ENCODE measurements at regions not wholly inside any gene's neighbourhood (a gene's known extent, or its start where the extent isn't known, plus 50 kb on each side); places are given as distances from the start of the nearest gene placed in this dataset.
"Not testable (repeated sequence)": the region's sequence is repeated elsewhere in the genome, so short reads cannot be mapped to it uniquely, and the experiment has no call there.

GRCh38 chr6:145142958-145143357 is 592.4 kb downstream of the EPM2A start:
- no peak for DNase-seq

- no peak for DNase-seq
These were observed 591.9 kb downstream of the EPM2A start for GRCh38 chr6:145143379-145143778.

- DNase-seq: no peak
These were observed 587.8 kb downstream of the EPM2A start for GRCh38 chr6:145147559-145147958.

GRCh38 chr6:145147981-145148749 is 587.2 kb downstream of the EPM2A start:
- peak; percentile 40 for DNase-seq

- DNase-seq: no peak
These were observed 586.5 kb downstream of the EPM2A start for GRCh38 chr6:145148776-145149175.

GRCh38 chr6:145151624-145152023 is 583.7 kb downstream of the EPM2A start:
- no peak for DNase-seq

GRCh38 chr6:145153495-145153894 is 581.8 kb downstream of the EPM2A start:
- no peak for DNase-seq

- DNase-seq: no peak
These were observed 579.9 kb downstream of the EPM2A start for GRCh38 chr6:145155411-145155810.

GRCh38 chr6:145155873-145156782 is 579.2 kb downstream of the EPM2A start:
- DNase-seq: no peak

- not testable (repeated sequence) for DNase-seq
These were observed 576.7 kb downstream of the EPM2A start for GRCh38 chr6:145158636-145159035.

GRCh38 chr6:145159921-145160320 is 575.4 kb downstream of the EPM2A start:
- DNase-seq: no peak

- DNase-seq: no peak
These were observed 573.8 kb downstream of the EPM2A start for GRCh38 chr6:145161501-145161900.

- no peak for DNase-seq
These were observed 565.5 kb downstream of the EPM2A start for GRCh38 chr6:145169726-145170224.

GRCh38 chr6:145175470-145175869 is 559.9 kb downstream of the EPM2A start:
- DNase-seq: no peak

GRCh38 chr6:145178391-145178790 is 556.9 kb downstream of the EPM2A start:
- DNase-seq: no peak

GRCh38 chr6:145187491-145188206 is 547.7 kb downstream of the EPM2A start:
- no peak for DNase-seq

GRCh38 chr6:145189836-145190235 is 545.5 kb downstream of the EPM2A start:
- no peak for DNase-seq

GRCh38 chr6:145194389-145194788 is 540.9 kb downstream of the EPM2A start:
- no peak for DNase-seq

GRCh38 chr6:145199961-145200360 is 535.4 kb downstream of the EPM2A start:
- no peak for DNase-seq

- no peak for DNase-seq
These were observed 531.0 kb downstream of the EPM2A start for GRCh38 chr6:145204301-145204700.

- no peak for DNase-seq
These were observed 528.9 kb downstream of the EPM2A start for GRCh38 chr6:145206247-145206907.

- DNase-seq: no peak
These were observed 526.8 kb downstream of the EPM2A start for GRCh38 chr6:145208474-145208873.

- no peak for DNase-seq
These were observed 526.0 kb downstream of the EPM2A start for GRCh38 chr6:145209272-145209671.
